ENCODE measurements at regions not wholly inside any gene's neighbourhood (a gene's known extent, or its start where the extent isn't known, plus 50 kb on each side); places are given as distances from the start of the nearest gene placed in this dataset.

GRCh38 chr11:70535191-70535971 lies 137.1 kb downstream of the CTTN start:
- no peak for DNase-seq (ENCODE audit: low read depth in 2 of 2)

GRCh38 chr11:70536051-70536877 lies 137.9 kb downstream of the CTTN start:
- no peak for DNase-seq (ENCODE audit: low read depth in 2 of 2)

- DNase-seq (ENCODE audit: low read depth in 2 of 2) = no peak
Measured at GRCh38 chr11:70537576-70538571, 139.5 kb downstream of the CTTN start.

- DNase-seq (ENCODE audit: low read depth in 2 of 2) = no peak
Measured at GRCh38 chr11:70538641-70539359, 140.5 kb downstream of the CTTN start.

GRCh38 chr11:70539360-70540095 lies 141.2 kb downstream of the CTTN start:
- no peak for DNase-seq (ENCODE audit: low read depth in 2 of 2)

GRCh38 chr11:70540196-70540595 lies 141.9 kb downstream of the CTTN start:
- DNase-seq (ENCODE audit: low read depth in 2 of 2) = no peak

GRCh38 chr11:70541176-70541575 lies 142.8 kb downstream of the CTTN start:
- DNase-seq (ENCODE audit: low read depth in 2 of 2) = no peak

- DNase-seq (ENCODE audit: low read depth in 2 of 2) = no peak
Measured at GRCh38 chr11:70541699-70542098, 143.4 kb downstream of the CTTN start.

GRCh38 chr11:70542406-70542805 lies 144.1 kb downstream of the CTTN start:
- no peak for DNase-seq (ENCODE audit: low read depth in 2 of 2)

- no peak for DNase-seq (ENCODE audit: low read depth in 2 of 2)
Measured at GRCh38 chr11:70542811-70543210, 144.5 kb downstream of the CTTN start.

GRCh38 chr11:70543611-70544010 lies 145.3 kb downstream of the CTTN start:
- DNase-seq (ENCODE audit: low read depth in 2 of 2) = no peak

- DNase-seq (ENCODE audit: low read depth in 2 of 2) = no peak
Measured at GRCh38 chr11:70544067-70544773, 145.9 kb downstream of the CTTN start.

GRCh38 chr11:70544774-70545609 lies 146.7 kb downstream of the CTTN start:
- DNase-seq (ENCODE audit: low read depth in 2 of 2) = no peak

- DNase-seq (ENCODE audit: low read depth in 2 of 2) = no peak
Measured at GRCh38 chr11:70545610-70545912, 147.2 kb downstream of the CTTN start.

GRCh38 chr11:70546191-70546940 lies 148.0 kb downstream of the CTTN start:
- no peak for DNase-seq (ENCODE audit: low read depth in 2 of 2)

- DNase-seq (ENCODE audit: low read depth in 2 of 2) = no peak
Measured at GRCh38 chr11:70547386-70547785, 149.1 kb downstream of the CTTN start.

GRCh38 chr11:70547821-70548670 lies 149.7 kb downstream of the CTTN start:
- DNase-seq (ENCODE audit: low read depth in 2 of 2) = no peak

All from stimulated activated CD8-positive, alpha-beta memory T cell treated with anti-CD3 and anti-CD28 coated beads, Interleukin-7, amount 100 ng/mL, for 4 hours (primary cell).